Jurkat, Clone E6-1 (cell line): ENCODE measurements at regions not wholly inside any gene's neighbourhood (a gene's known extent, or its start where the extent isn't known, plus 50 kb on each side); places are given as distances from the start of the nearest gene placed in this dataset.
"Not testable (repeated sequence)": the region's sequence is repeated elsewhere in the genome, so short reads cannot be mapped to it uniquely, and the experiment has no call there.

Source experiments
- DNase-seq: peaks from one replicate; pipeline ENCODE4 v3.0.0-alpha.2; 2011; ENCODE audit warnings: low read depth, low spot score
- H3K4me3 ChIP-seq: 2 replicates; pipeline ENCODE4 v1.5.1; 2011; ENCODE audit warnings: mild to moderate bottlenecking, low read length, control low read depth, moderate library complexity

DNA sequence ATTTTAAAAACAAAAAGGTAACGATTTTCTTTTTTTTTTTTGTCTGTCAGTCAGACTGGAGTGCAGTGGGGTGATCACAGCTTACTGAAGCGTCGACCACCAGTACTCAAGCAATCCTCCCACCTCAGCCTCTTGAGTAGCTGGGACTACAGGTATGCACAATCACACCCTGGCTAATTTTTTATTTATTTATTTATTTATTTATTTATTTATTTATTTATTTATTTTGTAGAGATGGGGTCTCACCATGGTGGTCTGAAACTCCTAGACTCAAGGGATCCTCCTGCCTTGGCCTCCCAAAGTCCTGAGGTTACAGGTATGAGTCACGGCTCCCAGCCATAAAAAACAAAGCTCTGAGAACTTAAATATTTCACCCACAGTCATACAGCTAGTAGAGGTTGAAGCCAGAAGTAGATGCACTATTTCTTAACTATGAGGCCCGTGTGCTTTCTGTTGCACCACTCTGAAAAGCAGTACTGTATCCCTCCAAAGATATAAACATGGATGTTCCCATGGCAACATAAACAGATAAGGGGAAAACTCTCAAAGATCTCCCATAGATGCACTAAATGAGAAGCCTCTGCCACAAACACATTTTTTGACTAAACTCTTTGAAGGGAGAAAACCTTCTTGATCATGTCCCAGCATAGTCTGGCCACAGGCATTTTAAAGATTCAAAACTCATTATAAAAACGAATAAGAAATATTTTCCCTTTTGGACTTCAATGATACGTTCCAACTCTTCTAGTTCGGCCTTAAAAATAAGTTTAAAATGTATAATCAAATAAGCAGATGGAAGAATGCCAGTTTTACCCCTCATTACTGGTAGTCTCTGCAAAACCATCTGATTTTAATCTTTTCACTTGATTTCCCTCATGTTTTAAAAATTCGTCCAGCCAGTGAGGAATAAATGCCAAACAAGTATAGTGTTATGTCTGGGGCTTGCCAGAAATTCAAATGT lies 162.3 kb upstream of the ARHGEF26 start:
- no peak overlapping the region for H3K4me3 ChIP-seq
- no peak for DNase-seq

GRCh38 chr3:153960458-153961074 lies 160.6 kb upstream of the ARHGEF26 start:
- no peak overlapping the region for H3K4me3 ChIP-seq
- no peak for DNase-seq

DNA sequence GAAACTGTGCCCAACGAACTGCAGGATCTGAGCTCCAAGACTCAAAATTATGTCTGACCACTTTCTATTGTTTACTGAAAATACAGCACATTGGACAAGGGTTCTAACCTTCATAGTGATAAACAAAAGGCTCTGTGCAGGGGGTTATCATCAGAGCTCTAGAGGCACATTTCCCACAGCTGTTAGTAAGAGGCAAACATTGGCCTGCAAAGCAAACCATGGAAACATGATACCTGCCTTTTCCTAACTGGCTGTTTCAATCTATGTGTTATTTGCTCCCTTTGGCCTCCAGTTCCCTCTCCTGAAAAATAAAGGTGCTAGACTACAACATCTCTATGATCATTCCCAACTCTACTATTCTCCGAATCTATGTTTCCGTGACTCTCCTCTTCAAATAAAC lies 159.7 kb upstream of the ARHGEF26 start:
- H3K4me3 ChIP-seq, result no peak overlapping the region

DNA sequence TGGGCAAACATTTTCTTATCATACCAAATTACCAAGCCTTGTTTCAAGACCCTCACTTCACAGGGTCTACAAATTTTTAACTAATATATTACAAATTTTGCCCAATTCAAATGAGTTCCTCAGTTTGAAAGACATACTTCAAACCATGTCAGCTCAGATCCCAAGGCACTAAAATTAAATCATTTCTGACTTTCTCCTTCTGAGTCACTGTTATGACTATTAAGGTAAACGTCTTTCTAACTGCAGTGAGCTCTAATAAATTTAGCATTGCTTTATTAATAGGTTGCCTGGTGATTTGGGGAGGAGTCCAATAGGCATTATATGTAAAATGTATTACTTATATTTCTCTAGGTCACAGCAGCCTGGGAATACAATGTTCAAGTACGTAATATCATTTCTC lies 158.2 kb upstream of the ARHGEF26 start:
- H3K4me3 ChIP-seq, result no peak overlapping the region
- DNase-seq, result no peak

More for the DNA sequence above, 159.7 kb upstream of the ARHGEF26 start:
- no peak for DNase-seq

- DNase-seq, result no peak
- no peak overlapping the region for H3K4me3 ChIP-seq
These were observed 153.9 kb upstream of the ARHGEF26 start for GRCh38 chr3:153967260-153967659.

DNA sequence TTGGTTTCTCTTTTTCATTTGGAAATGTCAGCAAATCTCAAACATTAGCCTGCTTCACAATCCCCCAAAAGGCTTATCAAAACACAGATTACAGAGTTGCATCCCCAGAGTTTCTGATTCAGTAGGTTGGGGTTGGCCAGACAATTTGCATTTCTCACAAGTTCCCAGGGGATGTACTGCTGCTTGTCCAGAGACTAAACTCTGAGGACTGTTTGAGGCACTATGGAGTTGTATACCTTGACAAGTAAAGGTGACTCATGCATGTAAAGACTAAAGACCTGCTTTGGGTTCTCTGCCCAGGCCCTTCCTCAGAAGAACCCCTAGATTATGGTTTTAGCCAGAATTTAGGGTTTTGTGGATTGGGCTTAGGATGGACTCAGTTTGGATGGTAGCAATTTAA lies 151.1 kb upstream of the ARHGEF26 start:
- no peak overlapping the region for H3K4me3 ChIP-seq
- no peak for DNase-seq

DNA sequence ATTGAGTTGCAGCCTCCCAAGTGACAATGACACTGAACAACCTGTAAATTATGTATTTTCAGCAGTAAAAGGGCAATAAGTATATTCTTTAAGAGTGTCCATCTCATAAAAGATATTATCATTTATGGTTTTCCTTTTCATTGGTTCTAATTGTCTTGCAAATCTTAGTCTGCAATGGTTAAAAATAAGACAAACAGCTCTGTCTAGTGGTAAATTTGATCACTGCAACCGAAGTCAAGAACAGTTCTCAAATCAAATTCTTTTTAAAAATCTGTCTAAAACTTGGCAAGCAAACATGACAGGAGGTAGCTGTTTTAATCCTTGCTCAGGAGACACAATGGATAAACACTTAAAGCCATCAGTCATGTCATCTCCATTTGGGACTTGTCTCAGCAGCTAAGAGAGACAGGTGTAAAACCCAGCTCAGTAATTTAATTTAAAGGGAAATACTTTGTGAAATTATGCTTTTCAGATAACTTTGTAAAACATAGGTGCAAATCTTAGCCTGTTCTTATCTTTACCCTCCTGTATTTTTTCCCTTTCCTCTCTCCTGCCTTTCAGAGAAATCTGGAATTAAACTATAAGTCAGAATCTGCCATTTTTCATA lies 150.3 kb upstream of the ARHGEF26 start:
- peak; percentile 7 for DNase-seq
- H3K4me3 ChIP-seq, result no peak overlapping the region

- no peak for DNase-seq
- H3K4me3 ChIP-seq, result no peak overlapping the region
These were observed 148.3 kb upstream of the ARHGEF26 start for GRCh38 chr3:153972862-153973261.

DNA sequence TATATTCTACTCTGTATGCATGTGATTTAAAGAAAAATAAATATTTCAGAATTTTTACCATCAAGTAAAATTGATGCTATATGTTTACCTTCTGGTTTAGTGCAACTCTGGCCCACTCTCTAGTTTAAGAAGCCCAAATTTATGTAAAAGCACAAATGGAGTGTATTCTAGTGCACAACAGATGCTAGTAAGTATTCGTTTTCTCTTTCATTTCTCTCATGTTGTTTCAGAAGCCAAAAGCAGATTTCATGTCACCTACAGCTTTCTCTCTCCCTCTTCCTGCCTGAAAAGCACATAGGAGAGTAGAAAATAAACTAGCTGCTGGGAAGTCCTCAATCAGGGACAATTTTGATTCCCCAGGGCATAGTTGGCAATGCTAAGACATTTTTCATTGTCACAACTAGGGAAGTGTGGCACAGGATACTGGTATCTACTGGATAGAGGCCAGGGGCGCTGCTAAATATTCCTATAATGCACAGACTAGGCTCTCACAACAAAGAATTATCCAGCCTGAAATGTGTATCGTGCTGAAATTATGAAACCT lies 147.4 kb upstream of the ARHGEF26 start:
- DNase-seq, result no peak
- H3K4me3 ChIP-seq, result no peak overlapping the region

DNA sequence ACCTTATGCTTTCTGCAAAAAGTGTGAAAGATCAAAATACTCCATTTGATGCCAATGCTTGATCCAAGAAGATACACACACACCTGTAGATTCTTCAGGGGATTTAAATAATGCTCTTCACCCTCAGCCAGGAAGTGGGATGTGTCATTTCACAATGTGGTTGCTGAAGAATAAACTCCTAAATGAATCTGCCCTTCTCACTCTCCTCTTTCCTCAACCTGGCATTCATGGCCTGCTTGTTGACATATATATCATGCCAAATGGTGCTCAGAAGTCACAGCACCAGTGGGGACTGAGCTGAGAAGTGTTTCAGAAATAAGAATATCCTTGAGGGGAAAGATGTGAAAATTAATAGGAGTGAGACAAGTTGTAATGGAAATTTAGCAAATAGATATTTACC lies 146.6 kb upstream of the ARHGEF26 start:
- no peak overlapping the region for H3K4me3 ChIP-seq
- no peak for DNase-seq

DNA sequence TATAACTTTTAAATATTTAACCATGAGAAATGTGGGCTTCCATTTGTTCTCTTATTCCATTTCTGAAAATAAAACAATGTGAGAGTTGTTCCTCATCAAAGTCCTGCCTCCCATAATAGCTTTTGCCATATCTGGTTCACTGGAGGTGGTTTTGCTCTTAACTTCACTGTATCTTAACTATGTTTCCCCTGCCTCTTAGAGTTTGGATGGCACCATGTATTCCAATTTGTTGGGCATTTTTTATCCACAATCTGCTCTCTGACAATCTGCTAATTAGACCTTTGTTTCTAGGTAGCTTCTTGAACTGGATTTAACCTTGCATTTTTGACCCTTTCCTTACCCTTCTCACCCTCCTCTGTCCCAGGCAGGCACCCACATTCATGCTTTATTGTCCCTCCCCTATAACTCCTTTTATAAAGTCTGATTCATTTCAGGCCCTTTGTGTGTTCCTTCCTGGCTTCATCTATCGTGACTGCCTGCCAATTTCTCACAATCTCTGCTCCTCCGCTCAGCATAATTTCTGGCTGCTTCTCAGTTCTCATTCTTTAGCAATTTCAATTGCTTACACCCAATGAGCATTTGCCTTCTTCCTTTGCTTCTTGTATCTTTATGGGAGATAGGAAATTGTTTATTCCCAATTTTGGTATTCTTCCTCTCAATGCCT lies 144.2 kb upstream of the ARHGEF26 start:
- H3K4me3 ChIP-seq, result no peak overlapping the region
- DNase-seq, result no peak

DNA sequence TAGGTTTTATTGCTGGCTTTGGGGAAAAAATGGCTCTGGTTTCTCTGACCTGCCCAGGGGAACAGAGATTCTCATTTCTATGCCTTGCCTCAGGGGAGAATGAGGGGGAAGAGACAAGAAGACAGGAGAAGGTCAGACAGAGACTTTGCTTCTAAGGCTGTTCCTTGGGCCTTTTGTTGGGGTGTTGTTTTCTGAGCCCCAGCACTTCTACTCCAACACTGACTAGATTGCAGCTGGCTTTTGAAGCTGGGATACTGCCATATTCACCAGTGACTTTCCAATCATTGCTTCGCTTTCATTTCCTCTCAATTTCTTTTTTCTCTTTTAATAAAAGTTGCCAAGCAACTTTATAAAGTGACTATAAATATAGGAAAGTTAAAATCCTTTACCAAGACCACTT lies 143.2 kb upstream of the ARHGEF26 start:
- no peak overlapping the region for H3K4me3 ChIP-seq
- no peak for DNase-seq

DNA sequence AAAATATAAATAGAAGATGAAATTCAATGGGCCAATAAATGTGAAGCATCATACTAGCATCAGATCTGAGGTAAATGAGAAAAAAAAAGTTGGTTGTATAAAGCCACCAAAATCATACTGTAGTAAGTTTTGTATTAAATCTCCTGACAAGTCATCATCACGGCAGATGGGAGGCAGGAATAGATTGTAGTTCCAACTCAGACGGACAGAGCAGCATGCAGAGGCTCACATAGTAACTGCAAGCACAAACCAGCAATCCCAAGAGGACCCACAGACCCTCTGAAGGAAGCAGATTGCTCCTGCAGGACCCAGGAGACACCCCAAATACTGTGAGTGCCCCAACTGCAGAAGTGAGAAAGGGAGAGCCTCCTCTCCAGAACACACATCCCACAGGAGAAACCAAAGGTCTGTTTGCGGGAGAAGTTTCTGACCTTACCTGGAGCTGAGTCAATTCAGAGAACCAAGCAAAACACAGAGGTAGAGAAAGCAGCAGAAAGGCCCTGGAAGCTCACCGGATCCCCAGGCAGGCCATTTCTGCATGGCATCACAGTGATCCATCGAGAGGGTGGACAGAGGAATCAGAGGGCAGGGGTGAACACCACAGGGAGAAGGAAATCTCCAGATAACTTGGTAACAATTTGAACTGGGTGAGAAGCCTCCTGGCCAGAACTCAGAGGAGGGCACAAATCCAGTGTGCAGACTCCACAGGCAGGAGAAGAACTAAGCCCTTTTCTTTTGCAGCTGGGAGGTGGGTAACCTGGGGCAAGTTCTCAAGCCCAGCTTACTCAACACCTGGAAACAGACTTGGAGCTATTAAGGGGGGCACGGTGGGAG lies 141.6 kb upstream of the ARHGEF26 start:
- H3K4me3 ChIP-seq, result no peak overlapping the region
- no peak for DNase-seq

GRCh38 chr3:153980252-153980590 lies 141.0 kb upstream of the ARHGEF26 start:
- H3K4me3 ChIP-seq, result no peak overlapping the region
- DNase-seq, result no peak

DNA sequence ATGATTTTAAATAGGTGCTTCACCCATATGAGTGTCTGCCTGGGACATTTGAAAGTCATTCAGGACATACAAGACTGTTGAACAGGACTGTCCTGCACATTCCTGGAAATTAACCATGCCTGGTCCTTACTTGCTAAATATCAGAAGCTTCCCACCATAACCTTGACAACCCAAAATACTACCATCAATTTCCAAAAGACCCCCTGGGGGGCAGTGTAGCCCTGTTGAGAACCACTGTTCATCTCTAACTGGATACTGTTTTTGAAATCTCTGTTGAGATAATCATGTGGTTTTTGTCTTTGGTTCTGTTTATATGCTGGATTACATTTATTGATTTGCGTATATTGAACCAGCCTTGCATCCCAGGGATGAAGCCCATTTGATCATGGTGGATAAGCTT lies 123.8 kb upstream of the ARHGEF26 start:
- DNase-seq, H3K4me3 ChIP-seq: not testable (repeated sequence)

GRCh38 chr3:154003649-154004048 lies 117.5 kb upstream of the ARHGEF26 start:
- DNase-seq, result no peak
- H3K4me3 ChIP-seq, result no peak overlapping the region

GRCh38 chr3:154011036-154011435 lies 110.2 kb upstream of the ARHGEF26 start:
- no peak overlapping the region for H3K4me3 ChIP-seq
- DNase-seq, result no peak

DNA sequence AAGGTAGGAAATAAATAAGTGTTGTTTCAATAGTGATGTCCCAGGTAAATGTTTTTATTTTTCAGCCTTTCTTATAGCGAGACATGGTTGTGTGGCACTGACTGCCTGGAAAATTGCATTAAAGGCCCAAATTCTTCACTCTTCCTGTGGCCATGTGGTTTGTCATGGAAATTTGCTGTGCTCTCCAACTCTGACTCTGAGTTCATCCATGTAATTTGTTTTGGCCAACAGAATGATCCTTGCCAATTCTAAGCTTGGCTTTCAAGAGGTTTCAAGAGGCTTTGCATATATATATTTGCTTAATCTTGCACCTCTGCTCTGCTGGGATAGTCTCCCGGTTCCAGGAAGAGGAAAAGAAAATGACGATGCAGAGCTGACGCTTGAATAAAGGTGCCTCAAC lies 107.5 kb upstream of the ARHGEF26 start:
- DNase-seq, result no peak
- no peak overlapping the region for H3K4me3 ChIP-seq

DNA sequence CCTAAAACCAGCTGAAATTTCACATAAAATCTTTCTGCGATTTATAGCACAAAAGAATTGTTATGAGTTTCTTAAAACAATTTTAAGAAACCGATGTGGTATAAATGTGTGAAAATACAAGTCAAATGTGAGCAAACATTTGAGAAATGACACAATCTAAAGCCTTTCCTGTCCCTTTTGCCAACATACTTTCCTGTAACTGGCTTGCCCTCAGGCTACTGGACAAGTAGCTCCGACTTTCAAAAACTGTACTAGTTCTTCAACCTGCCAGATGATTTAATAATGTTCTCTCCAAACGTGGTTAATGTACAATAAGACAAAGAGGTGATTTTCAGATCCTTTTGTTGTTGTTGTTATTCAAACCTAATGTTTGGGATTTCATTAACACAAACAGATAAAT lies 105.9 kb upstream of the ARHGEF26 start:
- no peak for DNase-seq
- no peak overlapping the region for H3K4me3 ChIP-seq
